ENCODE measurements at regions not wholly inside any gene's neighbourhood (a gene's known extent, or its start where the extent isn't known, plus 50 kb on each side); places are given as distances from the start of the nearest gene placed in this dataset.

GRCh38 chr5:152523964-152524363 lies 118.9 kb upstream of the NMUR2 start:
- Histone ChIP-seq H3K27me3 (ENCODE audit: control insufficient read depth in 1 of 2, insufficient read depth in 2 of 2, low read length in 2 of 2) (no peaks in the 10 kb centered on the region; a peak in 1 of 5 replicates), H3K27ac (ENCODE audit: extremely low read length, insufficient read depth, low read length) (no peak overlapping the region), H3K4me1 (ENCODE audit: insufficient read depth, low read length) (no peaks in the 10 kb centered on the region), H3K36me3 (replicated peaks in 1 of 2; ENCODE audit: control insufficient read depth in 1 of 2, insufficient read depth in 2 of 2, low read length in 2 of 2) (no peaks in the 10 kb centered on the region), H3K9ac (ENCODE audit: insufficient read depth, low read depth, low read length) (no peak overlapping the region), H2AFZ (ENCODE audit: low read length) (no peak overlapping the region), H4K20me1 (ENCODE audit: insufficient read depth, low read length) (no peaks in the 10 kb centered on the region), H3K4me3 (replicated peaks in 1 of 3; ENCODE audit: insufficient read depth in 1 of 3, low read depth in 2 of 3, low read length in 3 of 3) (no peak overlapping the region), H3K4me2 (ENCODE audit: low read depth, low read length) (no peak overlapping the region), H3K79me2 (ENCODE audit: insufficient read depth, low read length) (no peaks in the 10 kb centered on the region), H3K9me3 (ENCODE audit: low read length) (no peaks in the 10 kb centered on the region)
- in situ Hi-C loops (cut with HindIII; ENCODE audit: extremely low pct_ligation_motif_present, low pct_unique_long_range_greater_than_20kb), result loop anchor here (25.0 kb wide), 1 partner anchor 687 kb away; no protein-coding TSS in a partner anchor
- ChIA-PET POLR2A (no interaction called here), CTCF (ENCODE audit: low intra/inter-chr PET ratio, low total read pairs) (no interaction called here)
- FAIRE-seq (no peak), ATAC-seq (no peak), DNase-seq (ENCODE audit: low spot score) (no peak)
- TF ChIP-seq FLYWCH1 (CRISPR knock-in tag; IDR thresholded peaks at IDR 0.05) (no peak), ZNF317 (CRISPR knock-in tag; IDR thresholded peaks at IDR 0.05) (no peak), AHR (CRISPR knock-in tag; IDR thresholded peaks at IDR 0.05) (no peak)
- BruUV-seq (replicated peaks), result no TSS peak
- intact Hi-C loops (cut with micrococcal nuclease; ENCODE audit: unreplicated experiment), result no loop called here
- 0% methylated on average over 1 of the region's 1 CpG for WGBS (ENCODE audit: low lambda C conversion rate)

- no peaks in the 10 kb centered on the region for H3K79me2 ChIP-seq (ENCODE audit: insufficient read depth, low read length)
- H4K20me1 ChIP-seq (ENCODE audit: insufficient read depth, low read length), result no peaks in the 10 kb centered on the region
- H3K9ac ChIP-seq (ENCODE audit: insufficient read depth, low read depth, low read length), result no peak overlapping the region
- FAIRE-seq (no peak), ATAC-seq (no peak), DNase-seq (ENCODE audit: low spot score) (no peak)
- no peaks in the 10 kb centered on the region; a peak in 2 of 5 replicates for H3K27me3 ChIP-seq (ENCODE audit: control insufficient read depth in 1 of 2, insufficient read depth in 2 of 2, low read length in 2 of 2)
- no peak overlapping the region for H3K4me3 ChIP-seq (replicated peaks in 1 of 3; ENCODE audit: insufficient read depth in 1 of 3, low read depth in 2 of 3, low read length in 3 of 3)
- no peak overlapping the region for H2AFZ ChIP-seq (ENCODE audit: low read length)
- no TSS peak for BruUV-seq (replicated peaks)
- 3% methylated on average over 3 of the region's 3 CpGs for WGBS (ENCODE audit: low lambda C conversion rate)
- intact Hi-C loops (cut with micrococcal nuclease; ENCODE audit: unreplicated experiment), result no loop called here
- H3K9me3 ChIP-seq (ENCODE audit: low read length), result no peaks in the 10 kb centered on the region
- ChIA-PET CTCF (ENCODE audit: low intra/inter-chr PET ratio, low total read pairs) (no interaction called here), POLR2A (no interaction called here)
- no peak overlapping the region for H3K4me2 ChIP-seq (ENCODE audit: low read depth, low read length)
- H3K36me3 ChIP-seq (replicated peaks in 1 of 2; ENCODE audit: control insufficient read depth in 1 of 2, insufficient read depth in 2 of 2, low read length in 2 of 2), result no peaks in the 10 kb centered on the region
- no peaks in the 10 kb centered on the region for H3K4me1 ChIP-seq (ENCODE audit: insufficient read depth, low read length)
- in situ Hi-C loops (cut with HindIII; ENCODE audit: extremely low pct_ligation_motif_present, low pct_unique_long_range_greater_than_20kb), result loop anchor here (25.0 kb wide), 1 partner anchor 1635 kb away; no protein-coding TSS in a partner anchor
- no peak overlapping the region for H3K27ac ChIP-seq (ENCODE audit: extremely low read length, insufficient read depth, low read length)
- TF ChIP-seq PCBP1 (IDR thresholded peaks at IDR 0.05; ENCODE audit: borderline replicate concordance, low read depth, low read length) (no peak), KMT2A (CRISPR knock-in tag; IDR thresholded peaks at IDR 0.05) (no peak), ZNF574 (CRISPR knock-in tag; IDR thresholded peaks at IDR 0.05) (no peak), MBNL3 (CRISPR knock-in tag; conservative IDR thresholded peaks at IDR 0.05) (no peak), MLX (CRISPR knock-in tag; IDR thresholded peaks at IDR 0.05) (no peak), GABPA (IDR thresholded peaks at IDR 0.05; ENCODE audit: low read depth, low read length) (no peak), GABPA (CRISPR knock-in tag; IDR thresholded peaks at IDR 0.05; ENCODE audit: low read depth) (no peak), ZNF652 (CRISPR knock-in tag; IDR thresholded peaks at IDR 0.05; ENCODE audit: borderline replicate concordance, low read depth) (no peak), ZNF451 (CRISPR knock-in tag; IDR thresholded peaks at IDR 0.05) (no peak), THAP8 (CRISPR knock-in tag; IDR thresholded peaks at IDR 0.05; ENCODE audit: borderline replicate concordance) (no peak), IRF9 (CRISPR knock-in tag; IDR thresholded peaks at IDR 0.05; ENCODE audit: borderline replicate concordance) (no peak), CC2D1A (CRISPR knock-in tag; IDR thresholded peaks at IDR 0.05) (no peak)
Observed at GRCh38 chr5:152527358-152528052, 122.4 kb upstream of the NMUR2 start.
